Progenitor cell of endocrine pancreas (in vitro differentiated cells): ENCODE measurements at regions not wholly inside any gene's neighbourhood (a gene's known extent, or its start where the extent isn't known, plus 50 kb on each side); places are given as distances from the start of the nearest gene placed in this dataset.

Experiments
- DNase-seq: peaks from one replicate; pipeline ENCODE4 v3.0.0; 2021; ENCODE audit warnings: low spot score; ENCODE audit not compliant: unreplicated experiment
- H3K27ac Mint-ChIP-seq: 2 replicates; pipeline ENCODE4 v1.8.0; 2021; ENCODE audit warnings: mild to moderate bottlenecking, moderate library complexity, mixed read lengths
- H3K27me3 Mint-ChIP-seq: 2 replicates; pipeline ENCODE4 v1.8.0; 2021; ENCODE audit warnings: mixed read lengths
- H3K36me3 Mint-ChIP-seq: 2 replicates; pipeline ENCODE4 v1.8.0; 2022; ENCODE audit warnings: mixed read lengths; ENCODE audit not compliant: insufficient read depth
- H3K4me1 Mint-ChIP-seq: 2 replicates; pipeline ENCODE4 v1.8.0; 2021; ENCODE audit warnings: low read depth, mixed read lengths
- H3K4me3 Mint-ChIP-seq: 2 replicates; pipeline ENCODE4 v1.8.0; 2021; ENCODE audit warnings: low read depth, mild to moderate bottlenecking, moderate library complexity, mixed read lengths
- H3K9me3 Mint-ChIP-seq: 2 replicates; pipeline ENCODE4 v1.8.0; 2021; ENCODE audit warnings: low read depth, mixed read lengths
- TF ChIP-seq, protein P1 (sequence below): fragments of 200-600 bp; sonication (generic); IDR thresholded peaks from one replicate; pipeline ENCODE4 v1.5.0; 2021; ENCODE audit warnings: antibody characterized with exemption, mild to moderate bottlenecking; ENCODE audit not compliant: unreplicated experiment

DNA sequence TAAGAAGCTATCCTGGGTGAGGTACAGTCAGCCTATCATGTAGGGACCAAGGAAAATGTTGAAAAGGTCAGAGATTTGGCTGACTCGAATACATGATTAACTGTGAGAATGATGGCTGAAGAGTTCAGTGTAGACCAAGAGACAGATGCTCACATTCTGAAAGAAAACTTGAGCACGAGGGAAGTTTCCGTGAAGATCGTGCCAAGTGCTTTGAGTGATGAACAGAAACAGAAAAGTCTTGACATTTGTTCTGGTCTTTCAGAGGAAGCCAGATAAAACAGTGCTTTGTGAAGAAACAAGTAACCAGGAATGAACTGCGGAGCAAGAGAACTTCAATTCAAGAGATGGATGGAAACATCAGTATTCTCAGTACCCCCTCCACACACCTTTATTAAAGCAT lies 500.3 kb upstream of the SMIM21 start:
- Mint-ChIP-seq H3K9me3 (no peaks in the 10 kb centered on the region), H3K4me1 (no peaks in the 10 kb centered on the region), H3K4me3 (no peak overlapping the region), H3K36me3 (no peaks in the 10 kb centered on the region), H3K27me3 (no peaks in the 10 kb centered on the region), H3K27ac (no peak overlapping the region)
- TF ChIP-seq, protein P1, sequence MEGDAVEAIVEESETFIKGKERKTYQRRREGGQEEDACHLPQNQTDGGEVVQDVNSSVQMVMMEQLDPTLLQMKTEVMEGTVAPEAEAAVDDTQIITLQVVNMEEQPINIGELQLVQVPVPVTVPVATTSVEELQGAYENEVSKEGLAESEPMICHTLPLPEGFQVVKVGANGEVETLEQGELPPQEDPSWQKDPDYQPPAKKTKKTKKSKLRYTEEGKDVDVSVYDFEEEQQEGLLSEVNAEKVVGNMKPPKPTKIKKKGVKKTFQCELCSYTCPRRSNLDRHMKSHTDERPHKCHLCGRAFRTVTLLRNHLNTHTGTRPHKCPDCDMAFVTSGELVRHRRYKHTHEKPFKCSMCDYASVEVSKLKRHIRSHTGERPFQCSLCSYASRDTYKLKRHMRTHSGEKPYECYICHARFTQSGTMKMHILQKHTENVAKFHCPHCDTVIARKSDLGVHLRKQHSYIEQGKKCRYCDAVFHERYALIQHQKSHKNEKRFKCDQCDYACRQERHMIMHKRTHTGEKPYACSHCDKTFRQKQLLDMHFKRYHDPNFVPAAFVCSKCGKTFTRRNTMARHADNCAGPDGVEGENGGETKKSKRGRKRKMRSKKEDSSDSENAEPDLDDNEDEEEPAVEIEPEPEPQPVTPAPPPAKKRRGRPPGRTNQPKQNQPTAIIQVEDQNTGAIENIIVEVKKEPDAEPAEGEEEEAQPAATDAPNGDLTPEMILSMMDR, result no peak
- no peak for DNase-seq

DNA sequence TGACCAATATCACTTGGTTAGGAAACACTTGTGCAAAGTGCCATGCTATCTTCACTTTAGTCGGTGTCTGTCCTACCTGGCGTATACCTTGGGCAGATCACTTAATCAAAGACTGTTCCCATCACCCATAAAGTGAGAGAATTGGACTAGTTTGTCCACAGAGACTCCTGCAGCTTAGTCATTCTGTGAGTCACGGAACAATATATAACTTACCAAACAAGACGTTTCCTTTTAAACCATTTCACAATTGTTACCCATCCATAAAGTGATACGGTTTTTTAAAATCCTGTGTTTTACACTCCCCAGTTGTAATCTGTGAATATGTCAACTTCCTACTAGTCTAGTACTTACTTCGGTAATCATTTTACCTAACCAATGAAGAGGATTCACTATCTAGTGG lies 499.3 kb upstream of the SMIM21 start:
- H3K27me3 Mint-ChIP-seq, result no peaks in the 10 kb centered on the region
- DNase-seq, result no peak
- no peaks in the 10 kb centered on the region for H3K4me1 Mint-ChIP-seq
- H3K36me3 Mint-ChIP-seq, result no peaks in the 10 kb centered on the region
- TF ChIP-seq, protein P1, result no peak
- no peak overlapping the region for H3K4me3 Mint-ChIP-seq
- no peaks in the 10 kb centered on the region for H3K9me3 Mint-ChIP-seq
- no peak overlapping the region for H3K27ac Mint-ChIP-seq

DNA sequence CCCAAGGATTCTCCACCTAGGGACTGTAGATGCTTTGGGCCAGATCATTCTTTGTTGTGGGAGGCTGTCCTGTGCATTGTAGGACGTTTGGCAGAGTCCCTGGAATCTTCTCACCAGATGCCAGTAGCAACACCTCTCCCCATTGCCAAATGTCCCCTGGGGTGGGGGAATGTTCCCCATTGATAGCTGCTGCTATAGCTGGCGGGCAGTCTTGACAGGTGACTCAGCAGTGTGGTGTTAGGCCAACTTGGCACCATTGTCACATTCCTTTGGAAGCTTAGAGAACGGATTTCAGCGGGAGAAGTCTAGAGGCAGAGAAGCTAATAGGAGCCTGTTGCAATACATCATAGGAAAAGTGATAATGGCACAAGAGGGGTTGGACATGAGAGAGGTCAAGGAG lies 495.7 kb upstream of the SMIM21 start:
- Mint-ChIP-seq H3K9me3 (no peaks in the 10 kb centered on the region), H3K27me3 (peaks cover 2% of the 10 kb centered on the region), H3K4me1 (no peaks in the 10 kb centered on the region), H3K27ac (no peak overlapping the region), H3K4me3 (no peak overlapping the region), H3K36me3 (no peaks in the 10 kb centered on the region)
- TF ChIP-seq, protein P1, result no peak
- DNase-seq, result no peak

GRCh38 chr18:75916624-75916982 lies 489.1 kb upstream of the SMIM21 start:
- no peak for DNase-seq
- Mint-ChIP-seq H3K27me3 (peaks cover 28% of the 10 kb centered on the region), H3K27ac (no peak overlapping the region), H3K9me3 (no peaks in the 10 kb centered on the region), H3K36me3 (no peaks in the 10 kb centered on the region), H3K4me1 (no peaks in the 10 kb centered on the region), H3K4me3 (no peak overlapping the region)
- TF ChIP-seq, protein P1, result no peak

GRCh38 chr18:75915941-75916623 lies 488.6 kb upstream of the SMIM21 start:
- H3K4me1 Mint-ChIP-seq, result no peaks in the 10 kb centered on the region
- peaks cover 28% of the 10 kb centered on the region for H3K27me3 Mint-ChIP-seq
- TF ChIP-seq, protein P1, result no peak
- H3K27ac Mint-ChIP-seq, result no peak overlapping the region
- no peaks in the 10 kb centered on the region for H3K36me3 Mint-ChIP-seq
- DNase-seq, result peak; percentile 74
- no peaks in the 10 kb centered on the region for H3K9me3 Mint-ChIP-seq
- peak overlapping the region; percentile 67 for H3K4me3 Mint-ChIP-seq
